SKM-1 (cell line): ENCODE measurements at regions not wholly inside any gene's neighbourhood (a gene's known extent, or its start where the extent isn't known, plus 50 kb on each side); places are given as distances from the start of the nearest gene placed in this dataset.

Source experiments
- DNase-seq: peaks from one replicate; lab custom pipeline; 2025; ENCODE audit not compliant: unreplicated experiment; lab: John Stamatoyannopoulos, UW

GRCh38 chr10:124305131-124305530, 113.6 kb downstream of the OAT start:
- no peak for DNase-seq

GRCh38 chr10:124303662-124304418, 114.9 kb downstream of the OAT start:
- no peak for DNase-seq

- DNase-seq = no peak
Observed at GRCh38 chr10:124302951-124303505, 115.7 kb downstream of the OAT start.

- no peak for DNase-seq
Observed at GRCh38 chr10:124301736-124302135, 117.0 kb downstream of the OAT start.

- DNase-seq = no peak
Observed at GRCh38 chr10:124300735-124301134, 118.0 kb downstream of the OAT start.

- no peak for DNase-seq
Observed at GRCh38 chr10:124300224-124300623, 118.5 kb downstream of the OAT start.

- no peak for DNase-seq
Observed at GRCh38 chr10:124299696-124300095, 119.0 kb downstream of the OAT start.

GRCh38 chr10:124298891-124299290, 119.8 kb downstream of the OAT start:
- no peak for DNase-seq

- DNase-seq = no peak
Observed at GRCh38 chr10:124296813-124297788, 121.6 kb downstream of the OAT start.

- no peak for DNase-seq
Observed at GRCh38 chr10:124296121-124296812, 122.5 kb downstream of the OAT start.

GRCh38 chr10:124294811-124295770, 123.6 kb downstream of the OAT start:
- no peak for DNase-seq

- DNase-seq = no peak
Observed at GRCh38 chr10:124293616-124294449, 124.9 kb downstream of the OAT start.

GRCh38 chr10:124292911-124293615, 125.7 kb downstream of the OAT start:
- DNase-seq = no peak

- DNase-seq = no peak
Observed at GRCh38 chr10:124291001-124291701, 127.6 kb downstream of the OAT start.

GRCh38 chr10:124289851-124290795, 128.6 kb downstream of the OAT start:
- DNase-seq = no peak

- no peak for DNase-seq
Observed at GRCh38 chr10:124288928-124289850, 129.5 kb downstream of the OAT start.
